K562 (cell line): ENCODE measurements at regions not wholly inside any gene's neighbourhood (a gene's known extent, or its start where the extent isn't known, plus 50 kb on each side); places are given as distances from the start of the nearest gene placed in this dataset.

Experiments used
- ATAC-seq: fragments of 200-7000 bp; cut with Tn5 transposase; 3 replicates; pipeline ENCODE4 v1.9.1; 2020; ENCODE audit warnings: moderate library complexity
- BruUV-seq: library from RNA; stranded (reverse); fragments of 400-500 nt; replicated peaks from 2 replicates; lab custom pipeline; 2021; lab: Mats Ljungman, UMichigan
- CTCF ChIA-PET: fragments of 300-600 bp; formaldehyde crosslinking; extraction: SDS; loops from one replicate; lab custom pipeline; 2021; ENCODE audit warnings: low intra/inter-chr PET ratio; lab: Yijun Ruan, JAX
- POLR2A ChIA-PET: fragments of 300-600, 350-650 bp; sonication (Branson Sonifier 250); formaldehyde crosslinking; extraction: SDS; loops from one replicate; lab custom pipeline; 2021; ENCODE audit warnings: antibody characterized with exemption, inconsistent platforms; lab: Yijun Ruan, JAX
- DNase-seq, 4 experiments: peaks; one replicate each; pipeline versions ENCODE4 v3.0.0 to v3.0.0-alpha.2; 2011 to 2018; ENCODE audit warnings: low spot score in 3 of 4, mixed read lengths in 3 of 4; ENCODE audit errors: extremely low read depth in 1 of 4
- FAIRE-seq: peaks from 2 replicates; lab custom pipeline; 2011; peaks lifted over from hg19 to GRCh38; lab: Jason Lieb, UNC
- H2AFZ ChIP-seq: 2 replicates; pipeline ENCODE4 v1.6.0; 2011; ENCODE audit warnings: low read depth, low read length, control low read depth, inconsistent platforms
- H3K27ac ChIP-seq: fragments of 200-600 bp; 3 replicates; pipeline ENCODE4 v1.8.0; 2011; ENCODE audit warnings: low read depth, mild to moderate bottlenecking, control low read depth, inconsistent platforms, low read length, moderate library complexity, mixed read lengths; ENCODE audit errors: extremely low read depth
- H3K27me3 ChIP-seq, 2 experiments: fragments of 300-600 bp in 1 of 2; 2 replicates in 1 of 2; 3 replicates in 1 of 2; pipeline versions ENCODE4 v1.6.0 to v1.8.0; 2011; ENCODE audit warnings: inconsistent platforms in 2 of 2, low read length in 2 of 2, mild to moderate bottlenecking in 1 of 2, mixed read lengths in 1 of 2, moderate library complexity in 1 of 2; ENCODE audit not compliant: control insufficient read depth in 2 of 2, insufficient read depth in 2 of 2
- H3K36me3 ChIP-seq: fragments of 300-600 bp; 3 replicates; pipeline ENCODE4 v1.8.0; 2011; ENCODE audit warnings: mild to moderate bottlenecking, low read length, inconsistent platforms; ENCODE audit not compliant: control insufficient read depth, insufficient read depth
- H3K4me1 ChIP-seq, 2 experiments: fragments of 200-600 bp in 1 of 2; replicated peaks in 1 of 2; 2 replicates in 1 of 2; 3 replicates in 1 of 2; pipeline versions ENCODE4 v1.5.1 to v1.8.0; 2011; ENCODE audit warnings: inconsistent platforms in 2 of 2, low read length in 2 of 2, mild to moderate bottlenecking in 1 of 2, mixed read lengths in 1 of 2, moderate library complexity in 1 of 2; ENCODE audit not compliant: control insufficient read depth in 2 of 2, insufficient read depth in 2 of 2
- H3K4me2 ChIP-seq: 2 replicates; pipeline ENCODE4 v1.6.1; 2011; ENCODE audit warnings: low read length, control low read depth, inconsistent platforms, mixed read lengths; ENCODE audit not compliant: insufficient read depth
- H3K4me3 ChIP-seq: fragments of 200-600 bp; sonication (generic), shearing (Covaris generic); 2 replicates; pipeline ENCODE4 v1.5.1; 2016; ENCODE audit warnings: control low read depth, inconsistent platforms
- H3K79me2 ChIP-seq: fragments of 200-600 bp; 3 replicates; pipeline ENCODE4 v1.8.0; 2011; ENCODE audit warnings: low read length, inconsistent platforms; ENCODE audit not compliant: control insufficient read depth, insufficient read depth
- H3K9ac ChIP-seq, 2 experiments: 2 replicates each; pipeline versions ENCODE4 v1.6.0 to v1.6.1; 2011; ENCODE audit warnings: low read depth in 2 of 2, low read length in 2 of 2, control low read depth in 1 of 2, inconsistent platforms in 1 of 2, mild to moderate bottlenecking in 1 of 2, mixed read lengths in 1 of 2; ENCODE audit not compliant: insufficient read depth in 1 of 2
- H3K9me1 ChIP-seq: one replicate; pipeline ENCODE4 v1.6.0; 2011; ENCODE audit warnings: inconsistent platforms, mild to moderate bottlenecking, low read length, moderate library complexity; ENCODE audit not compliant: control insufficient read depth, insufficient read depth
- H3K9me3 ChIP-seq: replicated peaks from 2 replicates; pipeline ENCODE4 v1.5.1; 2011; ENCODE audit warnings: low read depth, low read length, inconsistent platforms; ENCODE audit not compliant: control insufficient read depth, insufficient read depth
- H4K20me1 ChIP-seq: replicated peaks from 2 replicates; pipeline ENCODE4 v1.6.1; 2011; ENCODE audit warnings: low read length, inconsistent platforms, mixed read lengths; ENCODE audit not compliant: control insufficient read depth, insufficient read depth
- CBX8 ChIP-seq: fragments of 200-600 bp; sonication (generic); IDR thresholded peaks from 2 replicates; pipeline ENCODE4 v1.6.1; 2012; ENCODE audit warnings: borderline replicate concordance, mixed run types, low read depth, mild to moderate bottlenecking, moderate library complexity, mixed read lengths, low read length, control low read depth, inconsistent platforms; ENCODE audit not compliant: poor library complexity, severe bottlenecking; ENCODE audit errors: extremely low read depth
- HNRNPLL ChIP-seq: fragments of 200-400 bp; formaldehyde crosslinking; IDR thresholded peaks from 2 replicates; pipeline ENCODE4 v1.6.1; 2017; ENCODE audit warnings: low read length, low read depth, mild to moderate bottlenecking; ENCODE audit not compliant: poor library complexity, severe bottlenecking
- RBM34 ChIP-seq: fragments of 200-400 bp; formaldehyde crosslinking; IDR thresholded peaks from 2 replicates; pipeline ENCODE4 v1.6.1; 2018; ENCODE audit warnings: low read length, borderline replicate concordance; ENCODE audit not compliant: insufficient read depth
- TEAD2 ChIP-seq: fragments of 450-650 bp; IDR thresholded peaks from 2 replicates; pipeline ENCODE4 v1.6.1; 2016; ENCODE audit warnings: missing genetic modification characterization, control low read depth, missing compliant biosample characterization
- TRIM24 ChIP-seq, 2 experiments: fragments of 450-650 bp; IDR thresholded peaks; 2 replicates each; pipeline ENCODE4 v1.6.1; 2016
- ZC3H11A ChIP-seq: IDR thresholded peaks from 2 replicates; pipeline ENCODE4 v1.6.1; 2012; ENCODE audit warnings: low read depth, low read length, improper control_type of control experiment
- ZNF445 ChIP-seq: fragments of 250-450 bp; sonication (Bioruptor Pico); IDR thresholded peaks from 2 replicates; pipeline ENCODE4 v1.4.0; 2020; ENCODE audit warnings: low read depth, mild to moderate bottlenecking, moderate library complexity
- WGBS: fragments of 100-300 bp; shearing (Covaris generic); methylation state at CpG from one replicate; pipeline ENCODE4 v1.1.6; 2016; ENCODE audit warnings: low coverage, mixed read lengths; ENCODE audit not compliant: insufficient coverage; ENCODE audit errors: missing lambda C conversion rate; 5-methylcytosine and 5-hydroxymethylcytosine counted together
- in situ Hi-C: fragments of 300-500 bp; cut with MboI; formaldehyde crosslinking; loops from 4 replicates; pipeline ENCODE4 v1.15.0; 2018; ENCODE audit warnings: inconsistent platforms, mixed read lengths
- intact Hi-C: fragments of 100-400 bp; cut with micrococcal nuclease; formaldehyde crosslinking; loops from 2 replicates; pipeline ENCODE4 v1.14.2; 2022
- TF ChIP-seq, protein P1 (sequence below): sonication (generic); formaldehyde crosslinking; IDR thresholded peaks from 2 replicates; pipeline ENCODE4 v1.8.1; 2022; ENCODE audit warnings: missing genetic modification reagents
- TF ChIP-seq, protein P2 (sequence below): sonication (generic); formaldehyde crosslinking; IDR thresholded peaks from 2 replicates; pipeline ENCODE4 v1.9.0; 2022; ENCODE audit warnings: mild to moderate bottlenecking, missing genetic modification reagents
- TF ChIP-seq, protein P3 (sequence below), 3 experiments: fragments of 200-800 bp in 1 of 3; sonication (Bioruptor generic) in 1 of 3; sonication (generic) in 1 of 3; formaldehyde crosslinking in 1 of 3; IDR thresholded peaks; 2 replicates each; pipeline versions ENCODE4 v1.6.1 to v1.8.0; 2016 to 2022; ENCODE audit warnings: mild to moderate bottlenecking in 2 of 3, missing compliant biosample characterization in 2 of 3, missing genetic modification characterization in 2 of 3, missing genetic modification reagents in 1 of 3

DNA sequence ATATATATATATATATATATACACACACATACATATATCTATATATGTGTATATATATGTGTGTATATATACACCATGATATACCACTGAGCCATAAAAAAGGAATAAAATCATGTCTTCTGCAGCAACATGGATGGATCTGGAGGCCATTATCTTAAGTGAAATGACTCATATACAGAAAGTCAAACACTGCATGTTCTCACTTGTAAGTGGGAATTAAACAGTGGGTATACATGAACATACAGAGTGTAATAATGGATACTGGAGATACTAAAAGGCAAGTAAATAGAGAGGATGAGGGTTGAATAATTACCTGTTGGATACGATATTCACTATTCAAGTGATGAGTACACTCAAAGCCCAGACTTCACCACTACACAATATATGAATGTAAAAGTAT is 332.6 kb downstream of the SLITRK1 start:
- FAIRE-seq, result no peak
- BruUV-seq, result no TSS peak

DNA sequence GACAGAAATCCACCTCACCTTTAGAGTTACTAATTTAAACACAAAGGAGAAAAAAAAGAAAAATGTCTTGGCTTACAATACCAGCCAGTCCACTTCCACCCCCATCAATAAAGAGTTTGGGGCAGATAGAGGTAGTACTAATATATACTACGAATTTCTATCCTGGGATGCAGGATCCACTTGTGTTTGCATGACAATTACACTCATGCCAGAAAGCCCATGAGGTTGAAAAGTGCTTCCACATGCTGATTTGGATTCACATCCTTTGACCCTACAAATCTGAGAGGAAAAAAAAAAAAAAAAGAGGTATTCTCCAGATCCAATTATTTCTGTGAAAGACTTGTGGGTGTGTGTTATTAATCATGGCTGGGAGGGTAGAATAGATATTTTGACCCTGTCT is 335.2 kb downstream of the SLITRK1 start:
- Histone ChIP-seq H3K4me1 (no peaks in the 10 kb centered on the region), H3K79me2 (no peaks in the 10 kb centered on the region), H3K9me1 (no peaks in the 10 kb centered on the region), H3K4me2 (no peak overlapping the region), H3K36me3 (no peaks in the 10 kb centered on the region), H3K9me3 (no peaks in the 10 kb centered on the region), H3K4me3 (no peak overlapping the region), H2AFZ (no peak overlapping the region), H3K9ac (no peak overlapping the region), H4K20me1 (no peaks in the 10 kb centered on the region), H3K27ac (no peak overlapping the region), H3K27me3 (no peaks in the 10 kb centered on the region)
- WGBS, result 0% methylated on average over 1 of the region's 1 CpG
- FAIRE-seq (no peak), DNase-seq (no peak), ATAC-seq (no peak)
- CTCF ChIA-PET, result no interaction called here
- intact Hi-C loops (no loop called here), in situ Hi-C loops (no loop called here)
- POLR2A ChIA-PET, result no interaction called here
- TF ChIP-seq, protein P1, sequence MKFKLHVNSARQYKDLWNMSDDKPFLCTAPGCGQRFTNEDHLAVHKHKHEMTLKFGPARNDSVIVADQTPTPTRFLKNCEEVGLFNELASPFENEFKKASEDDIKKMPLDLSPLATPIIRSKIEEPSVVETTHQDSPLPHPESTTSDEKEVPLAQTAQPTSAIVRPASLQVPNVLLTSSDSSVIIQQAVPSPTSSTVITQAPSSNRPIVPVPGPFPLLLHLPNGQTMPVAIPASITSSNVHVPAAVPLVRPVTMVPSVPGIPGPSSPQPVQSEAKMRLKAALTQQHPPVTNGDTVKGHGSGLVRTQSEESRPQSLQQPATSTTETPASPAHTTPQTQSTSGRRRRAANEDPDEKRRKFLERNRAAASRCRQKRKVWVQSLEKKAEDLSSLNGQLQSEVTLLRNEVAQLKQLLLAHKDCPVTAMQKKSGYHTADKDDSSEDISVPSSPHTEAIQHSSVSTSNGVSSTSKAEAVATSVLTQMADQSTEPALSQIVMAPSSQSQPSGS (CRISPR knock-in tag), result no peak
- TF ChIP-seq RBM34 (no peak), TEAD2 (no peak), ZC3H11A (no peak), ZNF445 (CRISPR knock-in tag) (no peak), CBX8 (no peak)
- TF ChIP-seq, protein P2, sequence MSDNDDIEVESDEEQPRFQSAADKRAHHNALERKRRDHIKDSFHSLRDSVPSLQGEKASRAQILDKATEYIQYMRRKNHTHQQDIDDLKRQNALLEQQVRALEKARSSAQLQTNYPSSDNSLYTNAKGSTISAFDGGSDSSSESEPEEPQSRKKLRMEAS (CRISPR knock-in tag), result no peak
- no TSS peak for BruUV-seq

More for the DNA sequence above, 332.6 kb downstream of the SLITRK1 start:
- no peaks in the 10 kb centered on the region for H3K9me1 ChIP-seq
- no peaks in the 10 kb centered on the region for H3K36me3 ChIP-seq
- in situ Hi-C loops, result no loop called here
- no peak overlapping the region for H3K27ac ChIP-seq
- WGBS, result 0% methylated on average over 1 of the region's 1 CpG
- no peak overlapping the region for H3K4me2 ChIP-seq
- no peaks in the 10 kb centered on the region for H3K79me2 ChIP-seq
- H3K9ac ChIP-seq, result no peak overlapping the region
- ATAC-seq, result no peak
- H3K9me3 ChIP-seq, result no peaks in the 10 kb centered on the region
- ChIA-PET POLR2A (no interaction called here), CTCF (no interaction called here)
- DNase-seq, result no peak
- H3K27me3 ChIP-seq, result no peaks in the 10 kb centered on the region
- intact Hi-C loops, result no loop called here
- H3K4me3 ChIP-seq, result no peak overlapping the region
- TF ChIP-seq, protein P3, sequence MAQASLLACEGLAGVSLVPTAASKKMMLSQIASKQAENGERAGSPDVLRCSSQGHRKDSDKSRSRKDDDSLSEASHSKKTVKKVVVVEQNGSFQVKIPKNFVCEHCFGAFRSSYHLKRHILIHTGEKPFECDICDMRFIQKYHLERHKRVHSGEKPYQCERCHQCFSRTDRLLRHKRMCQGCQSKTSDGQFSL (CRISPR knock-in tag; IDR thresholded peaks at IDR 0.05), result no peak
- TF ChIP-seq, protein P3 (tag; IDR thresholded peaks at IDR 0.05), result no peak
- TF ChIP-seq HNRNPLL, result no peak
- no peak for TF ChIP-seq TRIM24 (IDR thresholded peaks at IDR 0.05)
- H3K4me1 ChIP-seq, result no peaks in the 10 kb centered on the region
- no peaks in the 10 kb centered on the region for H4K20me1 ChIP-seq
- H2AFZ ChIP-seq, result no peak overlapping the region
